ENCODE measurements at regions not wholly inside any gene's neighbourhood (a gene's known extent, or its start where the extent isn't known, plus 50 kb on each side); places are given as distances from the start of the nearest gene placed in this dataset.
"Not testable (repeated sequence)": the region's sequence is repeated elsewhere in the genome, so short reads cannot be mapped to it uniquely, and the experiment has no call there.

DNA sequence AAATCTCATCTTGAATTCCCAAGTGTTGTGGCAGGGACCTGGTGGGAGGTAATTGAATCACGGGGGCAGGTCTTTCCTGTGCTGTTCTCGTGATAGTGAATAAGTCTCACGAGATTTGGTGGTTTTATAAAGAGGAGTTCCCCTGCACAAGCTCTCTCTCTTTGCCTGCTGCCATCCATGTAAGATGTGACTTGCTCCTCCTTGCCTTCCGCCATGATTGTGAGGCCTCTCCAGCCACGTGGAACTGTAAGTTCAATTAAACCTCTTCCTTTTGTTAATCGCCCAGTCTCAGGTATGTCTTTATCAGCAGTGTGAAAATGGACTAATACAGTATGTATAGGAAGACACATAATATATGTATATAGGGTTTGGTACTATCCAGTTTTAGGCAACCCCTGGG is 270.6 kb upstream of the RNF32 start:
- not testable (repeated sequence) for DNase-seq

DNA sequence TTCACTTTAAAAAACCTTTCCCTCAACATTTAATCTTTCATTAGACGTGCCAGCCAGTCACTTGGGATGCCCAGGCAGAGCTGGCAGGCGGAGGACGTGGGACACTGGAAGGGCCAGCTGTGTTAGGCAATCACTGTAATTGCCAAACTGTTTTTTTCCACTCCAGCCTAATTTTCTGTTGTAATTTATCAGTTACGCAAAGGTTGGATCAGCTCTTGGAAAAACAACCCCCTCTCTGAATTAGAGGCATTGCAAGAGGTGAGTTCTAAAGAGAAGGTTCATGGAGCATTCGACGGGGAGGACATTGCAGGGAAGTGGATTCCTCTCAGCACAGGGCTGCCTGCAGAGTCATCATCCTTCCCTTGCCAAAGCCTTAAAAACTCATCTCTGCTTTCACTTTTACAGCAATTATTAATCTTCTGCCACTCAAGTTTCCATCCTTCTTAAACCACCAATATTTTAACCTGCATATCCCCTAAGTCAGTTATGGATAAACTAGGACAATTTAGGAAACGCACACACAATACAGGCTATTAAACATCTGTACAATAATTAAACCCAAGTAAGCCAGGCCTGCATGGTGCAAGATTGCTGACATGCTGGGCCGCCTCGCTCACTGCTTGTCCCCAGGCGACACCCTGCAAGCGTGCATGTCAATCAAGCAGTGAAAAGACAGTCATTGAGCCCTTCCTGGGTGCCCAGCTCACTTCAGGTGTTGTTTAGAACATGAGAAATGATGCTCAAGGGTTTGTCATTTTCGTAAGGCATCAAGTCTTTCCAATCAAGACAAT is 272.3 kb upstream of the RNF32 start:
- DNase-seq, result no peak

DNA sequence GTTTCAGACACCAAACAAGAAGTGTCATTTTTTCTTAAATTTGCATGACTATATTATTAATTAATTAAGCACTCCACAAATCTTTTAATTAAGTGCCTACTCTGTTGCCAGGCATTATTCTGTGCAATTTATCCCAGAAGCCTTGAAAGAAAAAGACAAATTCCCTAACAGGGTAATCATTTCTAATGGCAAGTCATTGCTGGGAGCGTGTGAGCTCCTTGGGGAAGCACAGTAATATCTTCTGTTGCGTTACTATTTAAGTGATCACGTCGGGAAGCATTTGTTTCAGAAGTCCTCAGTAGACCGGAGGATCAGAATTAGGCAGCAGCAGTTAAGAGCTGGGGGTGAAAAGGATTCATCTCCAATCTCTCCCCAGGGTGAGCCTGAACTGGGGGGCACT is 276.8 kb upstream of the RNF32 start:
- no peak for DNase-seq

DNA sequence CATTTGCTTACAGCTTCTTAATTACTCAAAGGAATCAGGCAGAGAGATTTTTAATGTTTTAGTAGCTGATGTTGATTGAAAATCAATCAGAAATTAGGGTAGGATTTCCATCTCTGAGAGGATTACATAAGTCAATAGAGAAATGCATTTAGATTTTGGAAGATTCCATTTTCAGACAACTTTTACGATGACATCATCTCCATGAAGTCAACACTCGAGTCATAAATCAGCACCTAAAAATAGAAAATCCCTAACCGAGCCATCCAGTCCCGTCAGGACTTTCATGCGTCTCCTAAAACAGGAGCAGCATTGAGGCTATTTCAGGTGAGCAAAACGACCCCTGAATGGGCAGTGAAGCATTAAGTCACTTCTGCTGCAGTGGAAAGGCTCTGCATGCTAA is 279.7 kb upstream of the RNF32 start:
- no peak for DNase-seq

DNA sequence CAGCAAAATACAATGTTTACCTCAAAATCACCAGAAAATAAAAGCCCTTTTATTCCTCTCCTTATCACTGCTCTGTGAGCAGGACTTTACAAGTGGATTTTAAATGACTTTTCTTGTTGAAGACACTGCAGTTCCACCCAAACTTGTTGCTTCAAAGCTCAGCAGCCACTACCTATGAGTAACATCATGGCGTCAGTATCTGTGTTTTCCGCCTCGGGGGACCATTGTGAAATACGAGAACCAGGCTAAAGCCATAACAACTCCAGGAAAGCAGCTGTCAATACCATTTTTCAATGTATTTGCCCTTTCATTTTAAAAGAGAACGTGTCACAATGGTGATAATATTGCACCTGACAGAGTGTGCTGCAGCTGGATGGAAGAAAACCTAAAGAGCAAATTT is 284.0 kb upstream of the RNF32 start:
- DNase-seq, result no peak

DNA sequence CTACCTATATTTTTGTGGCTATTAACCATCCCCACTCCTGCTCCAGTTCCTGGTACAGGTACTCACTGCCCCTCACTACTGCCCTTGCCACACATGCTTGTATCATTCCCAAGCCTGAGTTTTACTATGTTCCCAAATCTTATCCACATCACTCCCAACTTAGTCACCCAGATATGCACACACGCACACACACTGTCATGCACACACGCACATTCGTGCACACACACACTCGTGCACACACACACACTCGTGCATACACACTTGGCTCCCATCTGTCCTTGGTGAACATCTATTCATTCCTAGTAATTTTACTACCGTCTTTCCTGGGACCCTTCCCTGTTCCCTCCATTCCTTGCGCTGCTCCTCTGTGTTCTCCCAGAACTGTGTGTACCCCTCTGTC is 287.2 kb upstream of the RNF32 start:
- no peak for DNase-seq

DNA sequence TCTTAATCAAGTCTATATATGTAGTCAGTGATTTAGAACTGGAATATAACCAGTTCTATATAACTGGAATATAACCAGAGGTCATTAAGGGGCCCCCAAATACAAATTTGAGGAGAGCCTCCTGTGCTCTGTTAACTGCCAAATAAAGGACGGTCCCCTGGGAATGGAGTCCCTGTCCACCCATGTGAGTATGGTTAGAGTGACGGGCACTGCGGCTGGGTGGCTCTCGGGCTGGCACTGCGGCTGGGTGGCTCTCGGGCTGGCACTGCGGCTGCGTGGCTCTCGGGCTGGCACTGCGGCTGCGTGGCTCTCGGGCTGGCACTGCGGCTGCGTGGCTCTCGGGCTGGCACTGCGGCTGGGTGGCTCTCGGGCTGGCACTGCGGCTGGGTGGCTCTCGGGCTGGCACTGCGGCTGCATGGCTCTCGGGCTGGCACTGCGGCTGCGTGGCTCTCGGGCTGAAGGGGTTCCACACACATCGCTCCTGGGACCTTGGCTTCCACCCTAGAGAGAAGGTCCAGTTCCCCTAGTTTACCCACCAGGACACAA is 292.8 kb upstream of the RNF32 start:
- DNase-seq, result not testable (repeated sequence)

DNA sequence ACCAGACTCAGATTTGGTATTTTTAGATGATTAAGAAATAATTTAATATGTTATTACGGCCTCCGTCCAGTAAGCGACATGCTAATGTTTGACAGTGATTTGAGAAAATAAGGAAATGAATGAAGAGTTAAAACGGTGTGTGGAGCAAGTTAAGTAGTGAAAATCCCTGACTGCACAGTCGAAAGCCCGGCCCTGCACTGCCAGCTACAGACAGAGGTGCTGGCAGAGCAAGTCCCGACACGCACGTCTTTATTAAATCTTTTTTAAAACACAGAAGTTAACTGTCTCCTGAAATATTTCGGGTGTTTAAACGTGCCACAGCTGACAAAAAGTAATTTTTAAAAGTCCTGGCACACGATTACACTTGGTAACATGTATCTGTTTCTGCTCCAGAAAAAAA is 293.4 kb upstream of the RNF32 start:
- DNase-seq, result no peak

DNA sequence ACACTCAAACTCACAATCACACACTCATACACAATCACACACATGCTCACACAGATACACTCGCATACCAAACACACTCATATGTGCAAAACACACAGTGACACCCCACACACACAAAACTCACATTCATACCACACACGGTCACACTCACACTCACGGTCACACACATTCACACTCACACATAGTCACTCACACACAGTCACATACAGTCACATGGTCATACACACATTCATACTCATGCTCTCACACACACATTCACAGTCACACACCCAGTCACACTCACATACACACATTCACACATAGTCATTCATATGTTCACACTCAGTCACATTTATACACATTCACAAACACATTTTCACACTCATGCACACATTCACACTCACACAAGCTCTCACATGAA is 296.0 kb upstream of the RNF32 start:
- DNase-seq, result no peak

DNA sequence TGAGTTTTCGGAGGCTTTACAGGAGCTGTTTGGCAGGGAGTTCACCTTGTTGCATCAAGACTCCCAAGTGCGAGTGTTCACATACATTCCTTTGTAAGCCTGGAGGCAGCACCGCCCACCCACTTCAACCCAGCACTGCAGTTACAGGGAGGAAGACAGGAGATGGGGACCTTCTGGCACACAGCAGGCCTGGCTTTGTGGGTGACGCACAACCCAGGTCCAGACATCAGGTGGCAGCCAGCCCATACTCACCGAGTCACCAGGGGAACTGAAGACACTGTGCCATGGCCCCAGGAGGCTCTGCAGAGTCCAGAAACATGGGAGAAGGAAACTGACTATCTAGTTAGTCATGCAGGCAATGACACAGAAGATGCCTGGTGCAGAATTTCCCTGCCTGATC is 305.9 kb upstream of the RNF32 start:
- DNase-seq, result no peak

DNA sequence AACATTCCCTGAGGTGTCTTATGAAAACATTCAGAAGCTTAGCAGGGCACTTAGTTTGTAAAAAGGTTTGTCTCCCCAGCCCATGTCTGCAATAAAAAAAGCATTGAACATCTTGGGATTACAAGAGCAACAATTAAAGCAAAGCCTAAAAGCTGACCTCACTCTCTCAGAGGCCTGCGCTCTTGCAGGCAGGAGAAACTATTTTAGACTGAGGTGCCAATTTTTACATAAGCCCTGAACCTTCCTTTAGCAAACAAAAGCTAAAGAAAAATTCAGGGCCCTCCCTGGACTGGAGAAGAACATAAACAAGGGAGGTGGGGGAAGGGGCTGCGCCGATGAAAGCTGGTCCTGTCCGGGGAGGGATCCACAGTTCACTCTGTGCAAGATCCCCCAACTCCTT is 312.7 kb upstream of the RNF32 start:
- DNase-seq, result no peak

DNA sequence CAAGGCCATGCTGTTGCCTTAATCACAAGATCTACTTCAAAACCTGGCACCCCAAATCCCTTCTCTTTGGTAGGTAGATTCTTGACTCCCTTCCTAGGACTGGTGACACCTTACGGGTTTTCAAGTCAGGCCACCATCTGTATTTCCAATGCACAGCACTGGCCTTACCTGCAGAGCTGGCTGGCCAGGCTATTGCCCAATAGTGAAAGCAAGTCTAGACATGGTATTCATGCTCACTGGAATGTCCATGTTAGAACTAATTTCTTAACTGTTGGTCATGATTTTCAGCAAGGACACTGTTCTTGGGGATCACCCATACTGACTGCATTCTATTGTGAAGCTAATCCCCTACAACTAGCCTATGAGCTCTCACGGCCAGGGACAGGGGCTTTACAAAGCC is 313.1 kb upstream of the RNF32 start:
- DNase-seq, result no peak

DNA sequence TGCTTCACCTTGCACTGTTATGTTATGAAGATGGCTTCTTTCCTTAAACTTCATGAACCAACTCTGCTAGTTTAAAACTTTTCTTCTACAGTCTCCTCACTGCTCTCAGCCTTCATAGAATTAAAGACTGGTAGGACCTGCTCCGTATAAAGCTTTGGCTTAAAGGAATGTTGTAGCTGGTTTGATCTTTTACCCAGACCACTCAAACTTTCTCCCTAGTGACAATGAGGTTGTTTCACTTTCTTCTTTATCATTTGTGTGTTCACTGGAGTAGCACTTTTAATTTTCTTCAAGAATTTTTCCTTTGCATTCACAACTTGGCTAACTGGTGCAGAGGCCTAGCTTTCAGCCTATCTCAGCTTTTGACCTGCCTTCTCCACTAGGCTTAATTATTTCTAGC is 316.4 kb upstream of the RNF32 start:
- DNase-seq, result no peak

DNA sequence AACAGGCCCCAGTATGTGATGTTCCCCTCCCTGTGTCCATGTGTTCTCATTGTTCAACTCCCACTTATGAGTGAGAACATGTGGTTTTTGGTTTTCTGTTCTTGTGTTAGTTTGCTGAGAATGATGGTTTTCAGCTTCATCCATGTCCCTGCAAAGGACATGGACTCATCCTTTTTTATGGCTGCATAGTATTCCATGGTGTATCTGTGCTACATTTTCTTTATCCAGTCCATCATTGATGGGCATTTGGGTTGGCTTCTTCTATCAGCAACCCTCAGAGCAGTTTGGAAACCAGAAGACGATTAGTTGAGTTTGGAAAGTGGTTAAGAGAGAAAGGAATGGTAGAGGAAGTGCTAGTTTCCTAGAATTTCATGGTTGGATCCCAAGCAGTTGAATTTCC is 319.1 kb upstream of the RNF32 start:
- not testable (repeated sequence) for DNase-seq

DNA sequence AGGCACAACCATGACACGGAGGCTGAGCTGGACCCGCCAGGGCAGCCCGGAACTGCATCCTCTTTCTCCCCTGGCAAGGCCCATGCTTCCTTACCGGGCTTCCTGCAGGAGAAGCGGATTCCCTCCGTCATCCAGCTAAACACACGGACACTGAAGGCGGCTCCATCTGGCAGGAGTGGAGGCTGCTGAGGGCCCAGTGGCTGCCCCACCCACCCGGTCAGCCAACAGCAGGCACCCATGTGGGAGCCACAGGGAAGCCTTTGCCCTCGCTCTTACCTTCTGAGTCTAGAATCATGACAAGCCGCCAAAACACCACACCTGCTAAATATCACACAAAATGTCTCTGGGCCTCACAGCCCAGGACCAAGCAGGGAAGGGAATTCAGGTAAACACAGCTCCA is 321.6 kb upstream of the RNF32 start:
- no peak for DNase-seq

DNA sequence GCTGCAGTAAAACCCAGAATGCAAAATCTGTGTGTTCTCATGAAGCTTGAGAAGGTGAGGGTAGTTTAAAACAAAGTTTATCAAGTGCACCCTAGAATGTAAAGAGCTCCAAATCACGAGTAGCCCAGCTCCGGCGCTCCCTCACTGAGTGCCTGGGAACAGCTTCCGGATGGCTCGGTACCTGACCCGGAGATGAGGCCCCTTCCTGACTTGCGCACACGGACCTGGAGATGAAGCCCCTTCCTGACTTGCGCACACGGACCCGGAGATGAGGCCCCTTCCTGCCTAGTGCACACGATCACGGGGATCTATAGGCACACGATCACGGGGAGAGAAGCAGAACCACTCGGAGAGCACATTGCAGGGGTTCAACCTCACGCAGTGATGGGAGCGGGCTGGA is 322.1 kb upstream of the RNF32 start:
- DNase-seq, result no peak

DNA sequence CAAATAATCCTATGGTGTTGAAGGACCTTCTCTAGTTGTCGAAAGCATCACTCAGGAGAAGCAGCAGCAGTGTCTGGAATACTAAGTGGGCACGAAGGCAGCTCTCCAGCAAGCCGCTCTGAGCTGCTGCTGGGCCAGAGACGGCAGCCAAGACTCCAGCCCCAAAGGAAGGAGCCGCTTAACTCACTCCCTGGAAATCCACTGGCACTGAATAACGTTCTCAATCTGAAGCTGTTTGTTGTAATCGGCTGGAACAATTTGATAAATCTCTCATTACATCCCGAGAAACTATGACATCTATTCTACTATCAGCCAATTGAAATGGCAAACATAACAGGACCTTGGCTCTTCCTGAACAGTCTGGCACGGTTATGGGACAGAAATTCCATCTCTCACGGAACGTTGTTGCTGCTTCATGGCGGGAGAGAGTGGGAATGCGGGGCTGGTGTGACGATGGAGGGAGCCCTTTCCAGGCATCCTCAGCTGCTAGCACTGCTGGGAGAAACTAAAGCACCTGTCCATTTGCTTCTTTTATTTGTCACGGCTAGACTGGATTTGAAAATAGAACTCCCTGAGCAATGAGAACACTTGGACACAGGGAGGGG is 331.5 kb upstream of the RNF32 start:
- no peak for DNase-seq

DNA sequence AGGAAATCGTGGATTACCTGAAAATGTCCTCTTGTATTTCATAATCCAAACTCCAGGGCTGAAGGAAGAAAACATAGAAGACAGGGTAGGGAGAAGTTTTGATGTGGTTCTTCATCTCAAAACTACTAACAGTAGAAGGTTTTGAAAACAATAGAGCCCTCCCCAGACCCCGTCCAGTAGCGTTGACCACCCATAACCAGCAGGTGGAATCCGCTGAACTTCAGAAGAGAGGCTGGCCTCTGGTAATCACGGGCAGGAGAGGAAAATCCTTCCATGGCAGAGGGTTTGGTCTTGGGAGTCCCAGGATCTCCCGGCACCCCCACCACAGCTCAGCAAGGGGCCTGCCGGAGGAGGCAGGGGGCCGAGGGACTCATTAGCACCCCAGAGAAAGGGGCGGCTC is 333.4 kb upstream of the RNF32 start:
- no peak for DNase-seq

DNA sequence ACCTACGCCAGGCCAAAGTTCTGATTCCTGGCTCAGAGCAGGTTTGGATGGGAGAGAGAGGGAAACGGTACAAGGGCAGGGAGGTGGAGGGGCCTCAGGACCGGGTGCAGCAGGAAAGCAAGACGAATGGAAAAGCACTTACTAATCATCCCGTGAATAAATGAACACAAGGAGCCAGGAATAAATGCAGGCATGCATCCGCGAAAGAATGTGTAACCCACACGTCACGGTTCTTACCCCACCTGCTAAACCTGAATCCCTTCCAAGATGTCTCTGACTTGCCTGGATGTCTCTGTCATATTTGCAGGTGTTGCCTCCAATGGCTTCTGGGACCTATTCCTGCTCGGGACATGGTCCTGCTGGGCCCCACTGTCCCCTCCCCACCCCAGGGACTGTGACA is 335.2 kb upstream of the RNF32 start:
- no peak for DNase-seq

DNA sequence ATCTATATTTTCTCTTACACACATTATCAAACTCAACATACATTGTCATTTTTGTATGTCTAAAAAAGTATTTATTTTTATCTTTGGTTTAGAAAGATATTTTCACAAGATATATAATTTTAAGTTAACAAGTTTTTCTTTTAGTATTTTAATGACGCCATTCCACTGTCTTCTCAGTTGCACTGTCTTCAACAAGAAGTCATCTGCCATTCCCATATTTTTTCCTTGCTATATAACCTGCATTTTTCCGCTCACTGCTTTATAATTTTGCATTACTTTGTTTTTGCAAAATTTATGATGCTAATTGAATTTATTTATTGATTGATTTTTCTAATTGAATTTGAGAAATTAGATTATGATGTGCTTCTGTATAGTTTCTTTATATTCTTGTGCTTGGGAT is 357.8 kb upstream of the RNF32 start:
- DNase-seq, result no peak

DNA sequence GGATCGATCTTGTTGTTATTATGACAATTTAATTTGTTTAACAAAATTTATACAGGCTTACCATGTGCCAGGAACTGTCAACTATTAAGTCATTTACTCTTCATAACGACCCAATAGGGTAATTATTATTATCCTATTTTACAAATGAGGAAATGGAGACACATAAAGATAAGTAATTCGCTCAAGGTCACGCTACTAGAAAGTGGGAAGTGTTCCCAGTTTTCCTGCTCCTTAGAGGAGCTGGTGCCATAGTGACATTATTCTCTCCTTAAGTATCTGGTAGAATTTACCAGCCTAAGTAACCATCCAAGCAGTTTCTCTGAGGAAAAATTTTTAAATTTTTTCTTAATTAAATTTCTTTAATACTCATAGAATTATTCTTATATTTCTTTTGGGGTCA is 360.9 kb upstream of the RNF32 start:
- DNase-seq, result no peak

DNA sequence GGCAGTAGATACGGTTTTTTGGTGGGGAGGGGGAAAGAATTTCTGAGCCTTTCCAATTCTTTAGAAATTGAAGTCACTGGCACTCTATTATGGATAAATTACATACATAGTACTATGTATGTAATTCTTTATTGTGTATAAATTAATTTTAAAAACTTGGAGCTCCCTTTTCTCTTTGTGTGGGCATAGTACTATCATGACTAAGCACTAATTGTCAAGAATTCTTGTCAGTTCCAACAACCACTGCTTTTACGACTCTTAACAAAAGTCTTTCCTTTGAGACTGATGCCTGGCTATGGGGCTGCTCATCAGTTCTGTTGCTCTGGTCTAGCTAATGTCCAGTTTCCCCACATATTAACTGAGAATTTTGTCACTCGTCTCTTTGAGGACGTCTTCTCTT is 365.3 kb upstream of the RNF32 start:
- DNase-seq, result no peak

DNA sequence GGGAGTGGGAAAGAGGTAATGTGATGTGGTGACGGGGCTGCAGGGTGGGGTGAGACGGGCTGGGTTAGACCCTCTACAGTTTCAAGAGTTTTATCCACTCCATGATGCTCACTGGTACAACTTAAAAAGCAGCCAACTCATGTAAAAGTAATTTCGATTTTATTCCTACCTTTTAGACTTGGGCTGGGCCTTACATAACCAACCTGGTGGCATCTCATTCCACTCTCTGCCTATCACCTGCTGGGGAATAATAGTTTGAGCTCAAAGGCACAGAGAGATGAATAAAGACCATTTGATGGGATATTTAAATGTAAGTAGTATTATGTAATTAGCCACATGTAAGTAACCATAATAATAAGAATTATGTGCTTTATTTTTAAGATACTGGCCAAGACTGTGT is 366.0 kb upstream of the RNF32 start:
- DNase-seq, result no peak

DNA sequence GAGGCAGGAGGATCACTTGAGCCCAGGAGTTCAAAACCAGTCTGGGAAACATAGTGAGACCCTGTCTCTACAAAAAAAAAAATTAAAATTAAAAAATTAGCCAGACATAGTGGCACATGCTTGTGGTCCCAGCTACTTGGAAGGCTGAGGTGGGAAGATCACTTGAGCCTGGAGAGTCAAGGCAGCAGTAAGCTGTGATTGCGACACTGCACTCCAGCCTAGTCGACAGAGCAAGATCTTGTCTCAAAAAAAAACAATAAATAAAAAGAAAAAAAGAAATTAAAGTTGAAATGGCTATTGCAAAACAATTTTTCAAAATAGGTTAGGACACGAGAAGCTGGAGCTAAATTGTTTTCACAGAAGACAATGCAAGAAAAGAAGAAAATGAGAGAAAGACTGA is 379.0 kb upstream of the RNF32 start:
- no peak for DNase-seq

DNA sequence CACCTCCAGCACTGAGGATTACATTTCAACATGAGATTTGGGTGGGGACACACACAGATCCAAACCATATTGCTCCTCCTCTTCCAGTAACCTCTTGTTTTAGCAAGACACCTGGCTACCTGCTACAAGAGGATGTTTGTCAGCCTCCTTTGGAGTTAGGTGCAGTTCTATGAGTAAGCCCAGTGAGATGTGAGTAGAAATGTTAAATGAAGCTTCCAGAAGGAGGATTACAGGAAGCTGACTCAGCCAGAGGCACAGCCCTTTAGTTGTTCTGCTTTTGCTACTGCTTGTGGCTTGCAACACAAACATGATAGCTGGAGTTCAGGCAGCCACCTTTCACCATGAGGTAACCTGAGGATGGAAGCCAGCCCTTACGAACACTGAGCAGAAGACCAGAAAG is 382.7 kb upstream of the RNF32 start:
- DNase-seq, result no peak
